HL-60 (cell line): ENCODE measurements at regions not wholly inside any gene's neighbourhood (a gene's known extent, or its start where the extent isn't known, plus 50 kb on each side); places are given as distances from the start of the nearest gene placed in this dataset.

ENCODE experiments used
- DNase-seq, 2 experiments: peaks; one replicate each; pipeline ENCODE4 v3.0.0-alpha.2; 2010 to 2020; ENCODE audit warnings: low read depth in 1 of 2, low spot score in 1 of 2
- H3K27ac ChIP-seq: fragments of 250-450 bp; sonication (Bioruptor Pico); replicated peaks from 2 replicates; pipeline ENCODE4 v1.5.1; 2020; ENCODE audit warnings: mild to moderate bottlenecking, moderate library complexity
- H3K27me3 ChIP-seq: fragments of 250-450 bp; sonication (Bioruptor Pico); 2 replicates; pipeline ENCODE4 v1.5.1; 2021; ENCODE audit warnings: mild to moderate bottlenecking, moderate library complexity; ENCODE audit not compliant: insufficient read depth, poor library complexity, severe bottlenecking
- H3K4me3 ChIP-seq: replicated peaks from 2 replicates; pipeline ENCODE4 v1.5.1; 2011; ENCODE audit warnings: mild to moderate bottlenecking, control low read depth, low read length; ENCODE audit not compliant: insufficient read depth
- GABPA ChIP-seq: IDR thresholded peaks from 2 replicates; pipeline ENCODE4 v1.6.1; 2012; ENCODE audit warnings: low read depth
- POLR2AphosphoS5 ChIP-seq: IDR thresholded peaks from 2 replicates; pipeline ENCODE4 v1.6.1; 2012; ENCODE audit warnings: low read depth
- SPI1 ChIP-seq: IDR thresholded peaks from 2 replicates; pipeline ENCODE4 v1.6.1; 2012; ENCODE audit warnings: low read depth, mild to moderate bottlenecking, borderline replicate concordance
- TF ChIP-seq, protein P1 (sequence below): IDR thresholded peaks from one replicate; pipeline ENCODE4 v1.5.1; 2011; ENCODE audit warnings: low read length, control low read depth, inconsistent platforms; ENCODE audit not compliant: insufficient read depth
- TF ChIP-seq, protein P2 (sequence below): IDR thresholded peaks from 2 replicates; pipeline ENCODE4 v1.6.1; 2012; ENCODE audit warnings: low read depth; ENCODE audit not compliant: insufficient replicate concordance

DNA sequence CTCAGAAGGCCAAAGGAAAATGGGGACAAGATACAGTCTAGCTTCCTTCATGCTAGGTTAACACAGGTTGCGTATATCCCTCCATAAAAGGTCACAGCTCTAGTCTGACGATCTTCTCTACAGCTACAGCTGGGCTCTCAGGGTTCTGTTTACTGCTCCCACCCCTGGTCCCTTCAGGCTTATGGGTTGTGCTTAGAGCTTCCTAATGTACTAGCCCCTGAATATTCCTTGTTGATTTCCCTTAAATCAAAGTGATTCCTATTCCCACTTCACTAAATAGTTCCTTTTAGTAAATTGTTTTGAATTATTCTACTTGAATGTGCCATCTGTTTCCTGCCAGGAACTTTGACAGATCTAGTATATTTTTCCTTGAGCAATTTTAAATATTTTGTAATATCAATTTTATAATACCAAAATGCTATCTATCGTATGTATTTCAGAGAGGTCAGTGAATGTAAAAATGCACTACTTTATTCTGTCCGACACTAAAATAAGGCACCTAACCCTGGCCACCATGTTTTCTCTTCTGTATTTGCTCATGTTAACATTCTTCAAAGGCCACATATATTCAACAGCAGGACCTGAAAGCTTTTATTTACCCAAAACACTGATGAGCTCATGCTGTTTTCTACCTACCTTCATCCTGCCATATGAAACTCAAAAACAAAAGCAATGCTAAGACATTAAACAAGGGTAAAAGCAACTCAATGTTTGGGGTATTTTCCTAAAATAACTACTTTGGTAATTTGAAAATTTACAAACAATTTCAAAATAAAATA, 92.8 kb upstream of the TGFBR2 start:
- DNase-seq, result no peak
- no peak for TF ChIP-seq SPI1
- TF ChIP-seq, protein P1, sequence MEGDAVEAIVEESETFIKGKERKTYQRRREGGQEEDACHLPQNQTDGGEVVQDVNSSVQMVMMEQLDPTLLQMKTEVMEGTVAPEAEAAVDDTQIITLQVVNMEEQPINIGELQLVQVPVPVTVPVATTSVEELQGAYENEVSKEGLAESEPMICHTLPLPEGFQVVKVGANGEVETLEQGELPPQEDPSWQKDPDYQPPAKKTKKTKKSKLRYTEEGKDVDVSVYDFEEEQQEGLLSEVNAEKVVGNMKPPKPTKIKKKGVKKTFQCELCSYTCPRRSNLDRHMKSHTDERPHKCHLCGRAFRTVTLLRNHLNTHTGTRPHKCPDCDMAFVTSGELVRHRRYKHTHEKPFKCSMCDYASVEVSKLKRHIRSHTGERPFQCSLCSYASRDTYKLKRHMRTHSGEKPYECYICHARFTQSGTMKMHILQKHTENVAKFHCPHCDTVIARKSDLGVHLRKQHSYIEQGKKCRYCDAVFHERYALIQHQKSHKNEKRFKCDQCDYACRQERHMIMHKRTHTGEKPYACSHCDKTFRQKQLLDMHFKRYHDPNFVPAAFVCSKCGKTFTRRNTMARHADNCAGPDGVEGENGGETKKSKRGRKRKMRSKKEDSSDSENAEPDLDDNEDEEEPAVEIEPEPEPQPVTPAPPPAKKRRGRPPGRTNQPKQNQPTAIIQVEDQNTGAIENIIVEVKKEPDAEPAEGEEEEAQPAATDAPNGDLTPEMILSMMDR, result no peak
- TF ChIP-seq GABPA, result no peak
- no peak for TF ChIP-seq POLR2AphosphoS5
- TF ChIP-seq, protein P2, sequence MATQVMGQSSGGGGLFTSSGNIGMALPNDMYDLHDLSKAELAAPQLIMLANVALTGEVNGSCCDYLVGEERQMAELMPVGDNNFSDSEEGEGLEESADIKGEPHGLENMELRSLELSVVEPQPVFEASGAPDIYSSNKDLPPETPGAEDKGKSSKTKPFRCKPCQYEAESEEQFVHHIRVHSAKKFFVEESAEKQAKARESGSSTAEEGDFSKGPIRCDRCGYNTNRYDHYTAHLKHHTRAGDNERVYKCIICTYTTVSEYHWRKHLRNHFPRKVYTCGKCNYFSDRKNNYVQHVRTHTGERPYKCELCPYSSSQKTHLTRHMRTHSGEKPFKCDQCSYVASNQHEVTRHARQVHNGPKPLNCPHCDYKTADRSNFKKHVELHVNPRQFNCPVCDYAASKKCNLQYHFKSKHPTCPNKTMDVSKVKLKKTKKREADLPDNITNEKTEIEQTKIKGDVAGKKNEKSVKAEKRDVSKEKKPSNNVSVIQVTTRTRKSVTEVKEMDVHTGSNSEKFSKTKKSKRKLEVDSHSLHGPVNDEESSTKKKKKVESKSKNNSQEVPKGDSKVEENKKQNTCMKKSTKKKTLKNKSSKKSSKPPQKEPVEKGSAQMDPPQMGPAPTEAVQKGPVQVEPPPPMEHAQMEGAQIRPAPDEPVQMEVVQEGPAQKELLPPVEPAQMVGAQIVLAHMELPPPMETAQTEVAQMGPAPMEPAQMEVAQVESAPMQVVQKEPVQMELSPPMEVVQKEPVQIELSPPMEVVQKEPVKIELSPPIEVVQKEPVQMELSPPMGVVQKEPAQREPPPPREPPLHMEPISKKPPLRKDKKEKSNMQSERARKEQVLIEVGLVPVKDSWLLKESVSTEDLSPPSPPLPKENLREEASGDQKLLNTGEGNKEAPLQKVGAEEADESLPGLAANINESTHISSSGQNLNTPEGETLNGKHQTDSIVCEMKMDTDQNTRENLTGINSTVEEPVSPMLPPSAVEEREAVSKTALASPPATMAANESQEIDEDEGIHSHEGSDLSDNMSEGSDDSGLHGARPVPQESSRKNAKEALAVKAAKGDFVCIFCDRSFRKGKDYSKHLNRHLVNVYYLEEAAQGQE, result no peak
- Histone ChIP-seq H3K27ac (no peak overlapping the region), H3K4me3 (no peak overlapping the region), H3K27me3 (no peaks in the 10 kb centered on the region)

DNA sequence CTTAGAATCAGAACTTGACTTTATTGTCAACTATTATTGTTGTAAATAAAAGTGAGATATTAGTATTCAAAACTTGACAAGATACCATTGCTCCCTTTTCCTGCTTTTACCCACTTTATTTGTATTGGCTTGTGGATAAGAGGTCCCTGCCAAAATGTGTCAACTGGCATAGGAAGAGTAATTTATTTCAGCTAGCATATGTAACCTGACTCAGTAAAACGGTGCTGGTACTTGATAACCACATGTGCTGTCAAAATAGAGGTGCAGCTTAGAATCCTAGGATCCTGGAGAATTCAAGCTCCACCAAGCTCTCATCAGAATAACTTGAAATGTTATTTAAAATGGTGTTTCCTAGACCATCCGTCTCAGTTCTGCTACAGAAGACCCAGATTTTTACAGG, 90.2 kb upstream of the TGFBR2 start:
- Histone ChIP-seq H3K4me3 (no peak overlapping the region), H3K27me3 (no peaks in the 10 kb centered on the region), H3K27ac (no peak overlapping the region)
- no peak for DNase-seq
- TF ChIP-seq, protein P2, result no peak
- TF ChIP-seq POLR2AphosphoS5, result no peak
- no peak for TF ChIP-seq GABPA
- TF ChIP-seq, protein P1, result no peak
- TF ChIP-seq SPI1, result no peak

DNA sequence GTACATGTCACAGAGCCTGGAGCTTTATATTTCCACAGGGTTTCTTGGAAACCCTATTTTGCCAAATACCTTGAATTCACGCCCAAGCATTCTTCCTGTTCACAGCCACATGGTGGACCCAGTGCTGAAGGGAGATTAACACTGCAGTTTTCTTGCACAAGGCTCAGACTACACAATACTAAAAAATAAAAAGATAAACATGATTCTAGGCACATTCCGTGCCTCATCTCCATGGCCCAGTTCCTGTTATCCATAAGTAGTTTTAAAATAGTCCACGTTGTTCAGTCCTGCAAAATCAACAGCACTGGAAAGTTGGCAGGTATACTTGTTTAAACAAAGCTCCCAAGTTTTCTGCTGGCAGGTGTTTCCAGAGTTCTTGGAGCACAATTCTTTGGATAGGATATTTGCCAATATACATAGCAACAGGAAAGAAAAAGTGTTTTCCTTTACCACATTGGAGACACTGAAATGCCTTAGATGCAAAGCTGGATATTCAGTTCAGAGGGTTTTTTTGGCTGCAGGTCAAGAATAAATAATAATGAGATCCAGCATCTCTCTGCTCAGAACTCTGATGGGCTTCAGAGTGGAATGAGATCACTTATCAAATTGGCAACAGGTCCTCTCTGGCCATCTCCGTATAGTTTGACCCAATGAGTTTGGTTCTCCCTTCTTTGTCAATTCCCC, 88.1 kb upstream of the TGFBR2 start:
- no peak for DNase-seq
- H3K4me3 ChIP-seq, result no peak overlapping the region

More for the DNA sequence above, 88.1 kb upstream of the TGFBR2 start:
- H3K27ac ChIP-seq, result no peak overlapping the region
- H3K27me3 ChIP-seq, result no peaks in the 10 kb centered on the region
- no peak for TF ChIP-seq POLR2AphosphoS5
- TF ChIP-seq, protein P2, result no peak
- TF ChIP-seq, protein P1, result no peak
